HEK293T (cell line): ENCODE measurements at regions not wholly inside any gene's neighbourhood (a gene's known extent, or its start where the extent isn't known, plus 50 kb on each side); places are given as distances from the start of the nearest gene placed in this dataset.
"Not testable (repeated sequence)": the region's sequence is repeated elsewhere in the genome, so short reads cannot be mapped to it uniquely, and the experiment has no call there.

Experiments used
- CTCF ChIA-PET: fragments of 350-600 bp; formaldehyde crosslinking; extraction: SDS; loops from one replicate; lab custom pipeline; 2021; ENCODE audit warnings: antibody characterized with exemption, inconsistent platforms; lab: Yijun Ruan, JAX
- POLR2A ChIA-PET: fragments of 350-600 bp; formaldehyde crosslinking; extraction: SDS; loops from one replicate; lab custom pipeline; 2020; ENCODE audit warnings: antibody characterized with exemption, inconsistent platforms; lab: Yijun Ruan, JAX
- DNase-seq: peaks from one replicate; pipeline ENCODE4 v3.0.0; 2012; ENCODE audit warnings: mixed read lengths; ENCODE audit errors: extremely low spot score
- ARNT ChIP-seq: fragments of 450-650 bp; IDR thresholded peaks from 2 replicates; pipeline ENCODE4 v1.6.1; 2017; ENCODE audit warnings: mild to moderate bottlenecking
- BHLHE40 ChIP-seq: fragments of 450-650 bp; IDR thresholded peaks from 2 replicates; pipeline ENCODE4 v1.6.1; 2016; ENCODE audit warnings: mild to moderate bottlenecking, moderate library complexity, borderline replicate concordance
- CTBP1 ChIP-seq: fragments of 450-650 bp; IDR thresholded peaks from 2 replicates; pipeline ENCODE4 v1.6.1; 2016; ENCODE audit warnings: borderline replicate concordance
- ELF4 ChIP-seq: fragments of 450-650 bp; IDR thresholded peaks from 2 replicates; pipeline ENCODE4 v1.6.1; 2017; ENCODE audit warnings: antibody characterized with exemption
- FOXA1 ChIP-seq: fragments of 450-650 bp; IDR thresholded peaks from 2 replicates; pipeline ENCODE4 v1.6.1; 2016; ENCODE audit warnings: mild to moderate bottlenecking
- FOXK2 ChIP-seq: fragments of 450-650 bp; IDR thresholded peaks from 2 replicates; pipeline ENCODE4 v1.6.1; 2016; ENCODE audit warnings: mild to moderate bottlenecking
- FOXM1 ChIP-seq: fragments of 450-650 bp; IDR thresholded peaks from 2 replicates; pipeline ENCODE4 v1.6.1; 2017; ENCODE audit warnings: mild to moderate bottlenecking, borderline replicate concordance
- HDGF ChIP-seq: fragments of 450-650 bp; IDR thresholded peaks from 2 replicates; pipeline ENCODE4 v1.6.1; 2017; ENCODE audit warnings: antibody characterized with exemption, borderline replicate concordance
- L3MBTL2 ChIP-seq: fragments of 450-650 bp; conservative IDR thresholded peaks from 2 replicates; pipeline ENCODE4 v1.6.1; 2016; ENCODE audit warnings: mild to moderate bottlenecking
- LEF1 ChIP-seq: fragments of 450-650 bp; IDR thresholded peaks from 2 replicates; pipeline ENCODE4 v1.6.1; 2017; ENCODE audit warnings: mild to moderate bottlenecking, borderline replicate concordance
- NFRKB ChIP-seq: fragments of 450-650 bp; IDR thresholded peaks from 2 replicates; pipeline ENCODE4 v1.6.1; 2016; ENCODE audit warnings: mild to moderate bottlenecking, moderate library complexity
- PKNOX1 ChIP-seq: fragments of 450-650 bp; IDR thresholded peaks from 2 replicates; pipeline ENCODE4 v1.6.1; 2016
- SP1 ChIP-seq: fragments of 450-650 bp; IDR thresholded peaks from 2 replicates; pipeline ENCODE4 v1.6.1; 2017
- SUZ12 ChIP-seq: fragments of 450-650 bp; IDR thresholded peaks from 2 replicates; pipeline ENCODE4 v1.6.1; 2016; ENCODE audit warnings: mild to moderate bottlenecking
- TARDBP ChIP-seq: fragments of 450-650 bp; IDR thresholded peaks from 2 replicates; pipeline ENCODE4 v1.6.1; 2016
- ZNF384 ChIP-seq: fragments of 450-650 bp; IDR thresholded peaks from 2 replicates; pipeline ENCODE4 v1.6.1; 2016

DNA sequence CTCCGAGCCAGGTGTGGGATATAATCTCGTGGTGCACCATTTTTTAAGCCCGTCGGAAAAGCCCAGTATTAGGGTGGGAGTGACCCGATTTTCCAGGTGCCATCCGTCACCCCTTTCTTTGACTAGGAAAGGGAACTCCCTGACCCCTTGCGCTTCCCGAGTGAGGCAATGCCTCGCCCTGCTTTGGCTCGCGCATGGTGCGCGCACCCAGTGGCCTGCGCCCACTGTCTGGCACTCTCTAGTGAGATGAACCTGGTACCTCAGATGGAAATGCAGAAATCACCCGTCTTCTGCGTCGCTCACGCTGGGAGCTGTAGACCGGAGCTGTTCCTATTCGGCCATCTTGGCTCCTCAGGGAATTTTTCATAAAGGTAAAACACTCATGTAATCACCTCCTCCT, 63.9 kb downstream of the RWDD3 start:
- DNase-seq, CTCF ChIA-PET, POLR2A ChIA-PET: not testable (repeated sequence)

DNA sequence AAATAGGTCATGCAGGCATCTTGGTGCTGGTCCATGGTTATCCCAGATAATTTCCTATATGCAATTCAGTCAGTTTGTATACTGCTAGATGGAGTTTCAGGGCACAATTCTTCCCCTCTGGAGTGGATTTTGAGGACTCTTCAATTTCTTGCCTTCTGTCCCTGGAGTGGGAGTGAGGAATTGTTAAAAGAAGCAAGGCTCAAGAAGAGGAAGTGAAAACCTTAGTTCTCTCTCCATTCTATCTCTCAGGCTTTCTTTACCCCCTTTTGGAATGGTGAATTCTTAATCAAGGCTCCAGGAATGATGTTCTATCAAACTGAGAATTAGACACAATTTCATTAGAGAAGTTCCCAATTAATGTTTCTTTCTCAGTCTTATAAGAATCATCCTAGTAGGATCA, 67.1 kb downstream of the RWDD3 start:
- no peak for DNase-seq
- ChIA-PET CTCF (no interaction called here), POLR2A (no interaction called here)
- TF ChIP-seq ELF4 (no peak), FOXA1 (no peak), L3MBTL2 (no peak), SUZ12 (no peak), PKNOX1 (no peak)

- ChIA-PET POLR2A (no interaction called here), CTCF (no interaction called here)
- TF ChIP-seq BHLHE40 (no peak), LEF1 (no peak), TARDBP (no peak), FOXM1 (no peak), SUZ12 (no peak), FOXA1 (no peak), SP1 (no peak), CTBP1 (no peak), HDGF (no peak), NFRKB (no peak), FOXK2 (no peak), PKNOX1 (no peak), L3MBTL2 (no peak), ZNF384 (no peak), ARNT (no peak), ELF4 (no peak)
- DNase-seq: no peak
These were observed 67.6 kb downstream of the RWDD3 start for GRCh38 chr1:95301614-95302013.

GRCh38 chr1:95304803-95305202, 70.8 kb downstream of the RWDD3 start:
- CTCF ChIA-PET: no interaction called here
- no peak for TF ChIP-seq ZNF384
- no peak for TF ChIP-seq HDGF
- TF ChIP-seq LEF1: no peak
- no peak for TF ChIP-seq CTBP1
- TF ChIP-seq TARDBP: no peak
- no peak for TF ChIP-seq L3MBTL2
- no peak for TF ChIP-seq PKNOX1
- TF ChIP-seq BHLHE40: no peak
- no peak for TF ChIP-seq SP1
- no peak for TF ChIP-seq NFRKB
- TF ChIP-seq ARNT: no peak
- no peak for TF ChIP-seq SUZ12
- TF ChIP-seq ELF4: no peak
- DNase-seq: no peak
- POLR2A ChIA-PET: no interaction called here

DNA sequence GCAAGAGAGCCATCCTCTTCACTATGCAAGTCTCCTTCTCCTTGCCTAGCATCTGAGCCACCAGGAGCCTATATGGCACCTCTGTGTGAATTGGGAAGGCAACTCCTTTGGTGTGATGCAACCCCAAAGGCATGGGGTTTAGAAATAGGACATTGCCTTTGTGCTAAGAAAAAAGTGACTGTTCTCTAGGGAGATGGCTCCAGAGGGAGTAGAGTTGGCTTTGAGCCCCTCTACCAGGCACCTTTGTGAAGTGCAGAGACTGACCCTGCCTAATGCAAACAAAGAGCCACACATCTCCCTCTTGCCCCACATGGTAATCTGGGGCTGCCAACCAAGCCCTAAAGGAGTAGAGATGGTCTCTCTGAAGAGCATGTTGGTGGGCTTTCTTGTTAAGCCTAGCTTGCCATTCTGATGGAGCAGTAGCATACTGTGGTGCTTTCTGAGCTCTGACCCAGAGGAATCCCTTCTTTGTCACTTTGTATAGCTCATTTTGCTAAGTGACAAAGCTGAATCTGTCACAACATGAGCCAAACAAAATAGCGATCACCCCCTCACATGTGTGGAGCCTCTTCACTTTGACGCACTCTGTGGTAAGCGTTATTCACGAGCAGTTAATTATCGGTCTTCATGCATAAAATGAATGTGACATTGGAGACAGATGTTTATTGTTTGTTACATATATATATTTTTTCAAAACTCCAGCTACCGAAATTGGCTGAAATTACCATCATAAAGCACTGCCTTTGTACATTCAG, 74.4 kb downstream of the RWDD3 start:
- POLR2A ChIA-PET: no interaction called here

More for the DNA sequence above, 74.4 kb downstream of the RWDD3 start:
- TF ChIP-seq CTBP1 (no peak), FOXA1 (no peak), PKNOX1 (no peak), FOXM1 (no peak), HDGF (no peak), SP1 (no peak), LEF1 (no peak), BHLHE40 (no peak), SUZ12 (no peak), NFRKB (no peak), ARNT (no peak), ZNF384 (no peak), FOXK2 (no peak), L3MBTL2 (no peak), TARDBP (no peak), ELF4 (no peak)
- CTCF ChIA-PET: no interaction called here
- no peak for DNase-seq
